GM10266 (cell line): ENCODE measurements at regions not wholly inside any gene's neighbourhood (a gene's known extent, or its start where the extent isn't known, plus 50 kb on each side); places are given as distances from the start of the nearest gene placed in this dataset.

Experiments
- DNase-seq: peaks from one replicate; pipeline ENCODE4 v3.0.0; 2012; ENCODE audit errors: extremely low spot score
- TF ChIP-seq, protein P1 (sequence below): IDR thresholded peaks from 2 replicates; pipeline ENCODE4 v1.5.1; 2012; ENCODE audit warnings: mild to moderate bottlenecking, low read depth; ENCODE audit not compliant: control insufficient read depth, insufficient read depth; ENCODE audit errors: missing control alignments

DNA sequence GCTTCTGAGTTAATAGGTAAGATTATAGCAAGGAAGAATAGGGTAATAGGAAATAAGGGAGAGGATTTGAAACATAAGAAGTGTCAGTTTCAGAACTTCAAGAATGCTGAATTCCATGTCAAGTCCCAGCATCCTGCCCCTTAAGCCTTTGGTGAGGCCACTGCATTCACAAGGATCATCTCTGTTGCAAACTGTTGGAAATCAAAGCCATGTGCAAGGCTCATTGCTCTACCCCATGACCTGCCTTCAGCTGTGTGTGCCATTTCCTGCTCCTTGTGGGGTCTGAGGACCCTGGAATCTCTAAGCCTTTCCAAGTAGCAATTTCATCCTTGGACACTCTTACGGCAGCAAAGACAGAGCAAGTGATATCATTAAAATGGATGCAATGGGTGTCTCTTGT, 203.0 kb downstream of the CDC5L start:
- DNase-seq = no peak
- TF ChIP-seq, protein P1, sequence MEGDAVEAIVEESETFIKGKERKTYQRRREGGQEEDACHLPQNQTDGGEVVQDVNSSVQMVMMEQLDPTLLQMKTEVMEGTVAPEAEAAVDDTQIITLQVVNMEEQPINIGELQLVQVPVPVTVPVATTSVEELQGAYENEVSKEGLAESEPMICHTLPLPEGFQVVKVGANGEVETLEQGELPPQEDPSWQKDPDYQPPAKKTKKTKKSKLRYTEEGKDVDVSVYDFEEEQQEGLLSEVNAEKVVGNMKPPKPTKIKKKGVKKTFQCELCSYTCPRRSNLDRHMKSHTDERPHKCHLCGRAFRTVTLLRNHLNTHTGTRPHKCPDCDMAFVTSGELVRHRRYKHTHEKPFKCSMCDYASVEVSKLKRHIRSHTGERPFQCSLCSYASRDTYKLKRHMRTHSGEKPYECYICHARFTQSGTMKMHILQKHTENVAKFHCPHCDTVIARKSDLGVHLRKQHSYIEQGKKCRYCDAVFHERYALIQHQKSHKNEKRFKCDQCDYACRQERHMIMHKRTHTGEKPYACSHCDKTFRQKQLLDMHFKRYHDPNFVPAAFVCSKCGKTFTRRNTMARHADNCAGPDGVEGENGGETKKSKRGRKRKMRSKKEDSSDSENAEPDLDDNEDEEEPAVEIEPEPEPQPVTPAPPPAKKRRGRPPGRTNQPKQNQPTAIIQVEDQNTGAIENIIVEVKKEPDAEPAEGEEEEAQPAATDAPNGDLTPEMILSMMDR = no peak

DNA sequence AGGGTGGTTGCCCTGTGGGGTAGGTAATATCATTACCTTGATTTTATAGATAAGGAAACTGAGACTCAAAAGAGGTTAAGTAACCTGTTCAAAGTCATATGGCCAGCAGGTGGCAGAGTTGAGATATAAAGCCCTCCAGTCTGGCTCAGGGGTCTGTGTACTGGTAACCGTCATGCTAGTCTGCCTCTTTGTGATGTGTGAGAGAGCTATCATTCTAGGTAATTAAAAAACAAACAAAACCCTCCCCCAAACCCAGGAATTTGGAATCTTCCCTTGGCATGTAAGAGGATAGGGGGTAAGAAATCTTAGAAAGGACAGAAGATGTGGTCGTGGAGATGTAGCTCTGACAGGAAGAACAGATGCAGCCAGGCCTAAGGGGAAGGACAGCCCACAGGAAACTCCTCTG, 206.0 kb downstream of the CDC5L start:
- peak; percentile 28 for DNase-seq
- TF ChIP-seq, protein P1 = peak; percentile 53

DNA sequence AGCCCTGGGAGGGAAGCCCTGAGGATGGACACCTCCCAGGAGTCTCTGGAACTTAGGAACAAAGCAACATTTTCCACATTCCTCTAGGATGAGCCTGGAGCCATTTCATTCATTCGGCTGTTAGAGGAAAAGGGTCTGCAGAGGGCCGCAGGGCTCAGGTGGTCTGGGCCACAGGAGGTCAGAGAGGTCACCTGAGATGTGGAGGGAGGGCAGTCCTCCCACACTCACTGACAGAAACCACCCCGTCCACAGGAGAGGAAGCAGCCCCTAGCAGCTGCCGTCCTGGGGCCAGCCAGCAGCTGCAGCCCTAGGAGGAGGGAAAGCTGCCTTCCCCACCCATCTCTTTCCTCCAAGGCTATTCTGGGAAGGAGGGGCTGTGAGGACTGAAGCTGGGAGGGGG, 207.0 kb downstream of the CDC5L start:
- TF ChIP-seq, protein P1 = no peak
- DNase-seq = no peak

DNA sequence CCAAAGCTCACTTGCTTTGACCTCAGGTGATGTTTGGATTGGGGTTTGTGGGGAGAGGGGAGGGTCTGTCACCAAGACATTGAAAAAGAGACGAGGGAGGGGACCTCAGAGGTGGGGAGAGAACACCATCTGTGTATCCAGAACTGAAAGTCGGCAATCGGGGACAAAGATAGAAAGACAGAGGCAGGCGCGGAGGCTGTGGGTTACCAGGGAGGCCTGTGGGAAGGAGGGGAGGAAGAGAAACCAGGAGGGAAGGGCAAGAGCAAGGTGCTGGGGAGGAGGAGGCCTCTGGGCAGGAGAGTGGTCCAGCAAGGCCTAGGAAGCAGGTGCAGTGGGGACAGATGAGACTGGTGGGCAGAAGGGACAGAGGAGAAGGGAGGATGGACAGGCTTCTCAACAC, 211.2 kb downstream of the CDC5L start:
- TF ChIP-seq, protein P1 = no peak
- no peak for DNase-seq

DNA sequence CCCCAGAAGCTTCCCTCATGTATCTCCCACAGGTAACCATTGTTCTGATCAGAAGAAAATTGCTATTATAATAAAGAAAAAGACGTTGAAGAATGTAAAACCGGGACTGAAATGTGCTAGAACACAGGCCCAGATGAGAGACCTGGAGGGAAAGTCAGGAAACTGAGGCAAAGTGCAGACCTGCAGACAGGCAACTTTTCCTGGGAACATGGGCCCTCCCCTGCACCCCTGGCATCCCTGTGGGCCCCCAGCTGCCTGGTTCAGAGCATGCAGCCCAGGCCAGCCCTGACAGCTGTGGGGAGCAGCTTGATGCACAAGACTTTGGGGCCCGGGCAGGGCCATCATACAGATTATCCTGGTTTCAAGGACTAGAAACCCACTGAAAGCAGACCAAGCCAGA, 212.2 kb downstream of the CDC5L start:
- DNase-seq = no peak
- TF ChIP-seq, protein P1 = no peak

DNA sequence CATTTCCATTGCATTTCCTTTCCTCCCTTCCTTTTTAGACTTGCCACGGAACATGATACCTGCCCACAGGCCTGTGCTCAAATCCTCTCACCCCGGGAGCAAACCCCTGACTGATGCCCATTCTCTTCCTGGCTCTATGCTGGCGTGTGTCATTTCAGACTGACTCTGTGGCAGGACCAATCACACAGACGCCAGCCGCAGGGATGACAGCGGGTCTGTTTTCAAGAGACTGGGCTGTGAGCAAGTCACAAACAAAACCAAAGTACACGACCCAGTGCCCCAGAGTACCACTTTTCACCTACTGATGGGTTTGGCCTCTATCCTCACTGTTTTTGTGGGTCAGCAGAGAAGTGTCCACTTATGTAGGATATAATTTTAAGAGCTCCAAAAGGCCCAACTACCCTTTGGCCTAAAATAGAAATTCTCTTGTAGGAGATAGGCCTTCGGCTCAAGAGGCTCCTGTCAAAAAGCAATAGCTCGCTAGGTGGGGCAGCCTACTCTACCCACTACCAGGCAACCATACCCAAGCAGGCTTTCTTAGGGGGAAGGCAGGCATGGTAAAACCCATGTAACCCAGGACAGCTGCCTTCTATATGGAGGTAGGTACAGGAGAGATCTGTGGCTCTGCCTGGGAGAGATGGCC, 215.7 kb downstream of the CDC5L start:
- no peak for DNase-seq
- TF ChIP-seq, protein P1 = no peak

DNA sequence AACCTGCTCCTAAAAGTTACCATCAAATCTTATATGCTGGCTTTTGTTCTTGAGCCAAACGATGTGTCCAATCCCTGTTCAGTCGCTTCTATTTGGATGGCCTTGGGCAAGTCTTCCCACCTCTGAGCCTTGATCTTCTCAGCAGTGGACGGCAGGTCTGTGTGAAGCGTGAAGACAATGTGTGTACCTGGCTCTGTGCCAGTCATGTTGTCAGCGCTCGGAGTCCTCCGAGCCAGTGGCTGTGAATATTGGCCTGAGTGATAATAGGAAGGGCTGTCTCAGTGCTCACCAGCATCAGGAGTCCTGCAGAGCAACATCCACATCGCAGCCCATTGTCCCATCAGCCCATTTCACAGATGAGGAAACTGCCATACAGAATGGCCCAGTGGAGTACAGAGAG, 219.0 kb downstream of the CDC5L start:
- no peak for DNase-seq
- TF ChIP-seq, protein P1 = no peak
